Endothelial cell of umbilical vein (primary cell): ENCODE measurements at regions not wholly inside any gene's neighbourhood (a gene's known extent, or its start where the extent isn't known, plus 50 kb on each side); places are given as distances from the start of the nearest gene placed in this dataset.

Experiments
- BruUV-seq: library from RNA; stranded (reverse); fragments of 400-500 nt; replicated peaks from 2 replicates; lab custom pipeline; 2021; lab: Mats Ljungman, UMichigan
- CTCF ChIA-PET: fragments of 300-600, 350-600 bp; sonication (Branson Sonifier 250); formaldehyde crosslinking; loops from one replicate; lab custom pipeline; 2021; ENCODE audit warnings: antibody characterized with exemption, inconsistent platforms; lab: Charles Lee
- POLR2A ChIA-PET: fragments of 300-600, 350-600 bp; sonication (Branson Sonifier 250); formaldehyde crosslinking; loops from one replicate; lab custom pipeline; 2021; ENCODE audit warnings: antibody characterized with exemption, inconsistent platforms; lab: Charles Lee
- DNase-seq: peaks from one replicate; pipeline ENCODE4 v3.0.0-alpha.2; 2011; ENCODE audit warnings: low read depth, low spot score
- FAIRE-seq: peaks from 2 replicates; lab custom pipeline; 2011; peaks lifted over from hg19 to GRCh38; lab: Jason Lieb, UNC
- H2AFZ ChIP-seq: 2 replicates; pipeline ENCODE4 v1.6.0; 2012; ENCODE audit warnings: low read depth, low read length, control low read depth, inconsistent platforms
- H3K27ac ChIP-seq: 2 replicates; pipeline ENCODE4 v1.5.1; 2011; ENCODE audit warnings: low read depth, mild to moderate bottlenecking, control low read depth, low read length, moderate library complexity; ENCODE audit not compliant: insufficient read depth
- H3K27me3 ChIP-seq, 2 experiments: 2 replicates each; pipeline versions ENCODE4 v1.6.0 to v1.6.1; 2011; ENCODE audit warnings: low read length in 2 of 2, mixed read lengths in 1 of 2; ENCODE audit not compliant: control insufficient read depth in 2 of 2, insufficient read depth in 2 of 2
- H3K36me3 ChIP-seq, 2 experiments: 2 replicates in 1 of 2; 3 replicates in 1 of 2; pipeline ENCODE4 v1.5.1; 2011; ENCODE audit warnings: low read length in 2 of 2, mild to moderate bottlenecking in 1 of 2, moderate library complexity in 1 of 2; ENCODE audit not compliant: control insufficient read depth in 2 of 2, insufficient read depth in 2 of 2; ENCODE audit errors: extremely low read depth in 1 of 2
- H3K4me1 ChIP-seq: 3 replicates; pipeline ENCODE4 v1.5.1; 2011; ENCODE audit warnings: mild to moderate bottlenecking, low read length; ENCODE audit not compliant: control insufficient read depth, insufficient read depth; ENCODE audit errors: extremely low read depth
- H3K4me2 ChIP-seq: 2 replicates; pipeline ENCODE4 v1.6.1; 2011; ENCODE audit warnings: low read length, control low read depth, mixed read lengths; ENCODE audit not compliant: insufficient read depth
- H3K4me3 ChIP-seq, 3 experiments: fragments of 200-600 bp in 1 of 3; sonication (generic), shearing (Covaris generic) in 1 of 3; replicated peaks in 1 of 3; 2 replicates each; pipeline ENCODE4 v1.5.1; 2011 to 2016; ENCODE audit warnings: control low read depth in 3 of 3, low read length in 3 of 3, mild to moderate bottlenecking in 2 of 3, inconsistent platforms in 1 of 3, low read depth in 1 of 3, moderate library complexity in 1 of 3; ENCODE audit not compliant: insufficient read depth in 1 of 3
- H3K79me2 ChIP-seq: 2 replicates; pipeline ENCODE4 v1.6.0; 2012; ENCODE audit warnings: low read length, inconsistent platforms; ENCODE audit not compliant: control insufficient read depth, insufficient read depth
- H3K9ac ChIP-seq: replicated peaks from 2 replicates; pipeline ENCODE3; 2011; ENCODE audit warnings: low read length, control low read depth; ENCODE audit not compliant: insufficient read depth; ENCODE audit errors: extremely low read depth
- H3K9me1 ChIP-seq: replicated peaks from 3 replicates; pipeline ENCODE4 v1.6.0; 2011; ENCODE audit warnings: mild to moderate bottlenecking, low read length; ENCODE audit not compliant: control insufficient read depth, insufficient read depth; ENCODE audit errors: extremely low read depth
- H3K9me3 ChIP-seq: replicated peaks from 2 replicates; pipeline ENCODE4 v1.5.1; 2012; ENCODE audit warnings: low read length, inconsistent platforms; ENCODE audit not compliant: control insufficient read depth, insufficient read depth
- H4K20me1 ChIP-seq: replicated peaks from 2 replicates; pipeline ENCODE3; 2011; ENCODE audit warnings: mild to moderate bottlenecking, low read length; ENCODE audit not compliant: control insufficient read depth, insufficient read depth; ENCODE audit errors: extremely low read depth
- EZH2 ChIP-seq: IDR thresholded peaks from 2 replicates; pipeline ENCODE4 v1.6.1; 2012; ENCODE audit warnings: borderline replicate concordance, low read depth, mild to moderate bottlenecking, moderate library complexity, low read length, inconsistent platforms; ENCODE audit not compliant: severe bottlenecking
- FOS ChIP-seq: IDR thresholded peaks from 2 replicates; pipeline ENCODE4 v1.6.1; 2011; ENCODE audit warnings: mild to moderate bottlenecking, low read length, moderate library complexity, borderline replicate concordance; ENCODE audit not compliant: insufficient read depth
- GATA2 ChIP-seq: IDR thresholded peaks from 2 replicates; pipeline ENCODE4 v1.7.0; 2011; ENCODE audit warnings: low read depth, mild to moderate bottlenecking, moderate library complexity, mixed read lengths, low read length; ENCODE audit not compliant: insufficient read length, insufficient read depth
- JUN ChIP-seq: IDR thresholded peaks from 2 replicates; pipeline ENCODE4 v1.6.1; 2011; ENCODE audit warnings: borderline replicate concordance, low read depth; ENCODE audit not compliant: insufficient read length, insufficient read depth
- MYC ChIP-seq: IDR thresholded peaks from one replicate; pipeline ENCODE4 v1.6.1; 2011; ENCODE audit warnings: mild to moderate bottlenecking, low read depth, low read length
- POLR2A ChIP-seq: IDR thresholded peaks from 2 replicates; pipeline ENCODE4 v1.6.1; 2012; ENCODE audit warnings: low read depth, mild to moderate bottlenecking, control low read depth, low read length
- POLR2AphosphoS5 ChIP-seq: IDR thresholded peaks from 2 replicates; pipeline ENCODE4 v1.6.1; 2012; ENCODE audit warnings: low read depth, mild to moderate bottlenecking, control low read depth, low read length, moderate library complexity; ENCODE audit not compliant: insufficient read depth
- dilution Hi-C: fragments of 300-500 bp; cut with MboI; formaldehyde crosslinking; loops from one replicate; pipeline ENCODE4 v1.15.0; 2019; ENCODE audit warnings: low sequenced_read_pairs; ENCODE audit not compliant: extremely low pct_ligation_motif_present
- intact Hi-C: fragments of 100-400 bp; cut with micrococcal nuclease; formaldehyde crosslinking; loops from one replicate; pipeline ENCODE4 v1.10.0; 2022
- TF ChIP-seq, protein P1 (sequence below), 2 donors: IDR thresholded peaks; 1 replicate in 1 of 2; 2 replicates in 1 of 2; pipeline ENCODE4 v1.5.1; 2011; ENCODE audit warnings: low read length in 2 of 2, mild to moderate bottlenecking in 2 of 2, moderate library complexity in 2 of 2, control low read depth in 1 of 2, inconsistent platforms in 1 of 2, low read depth in 1 of 2; ENCODE audit not compliant: insufficient read depth in 1 of 2; ENCODE audit errors: extremely low read depth in 1 of 2
- TF ChIP-seq, protein P2 (sequence below): IDR thresholded peaks from 2 replicates; pipeline ENCODE4 v1.6.1; 2011; ENCODE audit not compliant: insufficient read depth, insufficient read length

DNA sequence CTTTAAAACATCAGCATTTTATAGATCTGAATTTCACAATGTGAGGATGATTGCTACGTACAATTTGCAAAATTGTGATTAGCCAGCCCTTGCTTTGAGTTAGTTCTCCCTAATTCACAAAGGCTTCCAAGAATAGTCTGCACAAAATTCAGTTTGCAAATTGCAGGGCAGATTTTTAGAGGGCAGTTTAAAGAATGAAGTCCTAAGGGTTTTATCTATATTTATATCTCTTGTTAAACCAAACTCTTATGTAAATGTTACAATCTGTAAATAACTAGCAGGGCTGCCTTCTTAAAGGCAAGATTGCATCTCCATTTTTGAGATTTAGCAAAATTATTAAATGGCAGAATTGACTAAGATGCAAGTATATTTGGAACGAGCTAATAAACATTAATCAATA lies 52.8 kb upstream of the ZNF536 start:
- Histone ChIP-seq H3K9me1 (no peaks in the 10 kb centered on the region), H3K4me1 (no peaks in the 10 kb centered on the region), H4K20me1 (no peaks in the 10 kb centered on the region), H3K9ac (no peak overlapping the region), H3K79me2 (no peaks in the 10 kb centered on the region), H3K27ac (no peak overlapping the region), H2AFZ (no peak overlapping the region), H3K4me3 (no peak overlapping the region), H3K36me3 (no peaks in the 10 kb centered on the region), H3K9me3 (no peaks in the 10 kb centered on the region), H3K4me2 (no peak overlapping the region), H3K27me3 (no peaks in the 10 kb centered on the region)
- intact Hi-C loops: no loop called here
- no TSS peak for BruUV-seq
- TF ChIP-seq FOS (no peak), EZH2 (no peak), MYC (no peak), GATA2 (no peak), POLR2AphosphoS5 (no peak), POLR2A (no peak), JUN (no peak)
- TF ChIP-seq, protein P1, sequence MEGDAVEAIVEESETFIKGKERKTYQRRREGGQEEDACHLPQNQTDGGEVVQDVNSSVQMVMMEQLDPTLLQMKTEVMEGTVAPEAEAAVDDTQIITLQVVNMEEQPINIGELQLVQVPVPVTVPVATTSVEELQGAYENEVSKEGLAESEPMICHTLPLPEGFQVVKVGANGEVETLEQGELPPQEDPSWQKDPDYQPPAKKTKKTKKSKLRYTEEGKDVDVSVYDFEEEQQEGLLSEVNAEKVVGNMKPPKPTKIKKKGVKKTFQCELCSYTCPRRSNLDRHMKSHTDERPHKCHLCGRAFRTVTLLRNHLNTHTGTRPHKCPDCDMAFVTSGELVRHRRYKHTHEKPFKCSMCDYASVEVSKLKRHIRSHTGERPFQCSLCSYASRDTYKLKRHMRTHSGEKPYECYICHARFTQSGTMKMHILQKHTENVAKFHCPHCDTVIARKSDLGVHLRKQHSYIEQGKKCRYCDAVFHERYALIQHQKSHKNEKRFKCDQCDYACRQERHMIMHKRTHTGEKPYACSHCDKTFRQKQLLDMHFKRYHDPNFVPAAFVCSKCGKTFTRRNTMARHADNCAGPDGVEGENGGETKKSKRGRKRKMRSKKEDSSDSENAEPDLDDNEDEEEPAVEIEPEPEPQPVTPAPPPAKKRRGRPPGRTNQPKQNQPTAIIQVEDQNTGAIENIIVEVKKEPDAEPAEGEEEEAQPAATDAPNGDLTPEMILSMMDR (IDR thresholded peaks at IDR 0.05; ENCODE audit: extremely low read depth in 1 of 2, insufficient read depth in 1 of 2, low read depth in 1 of 2, low read length in 2 of 2): no peak
- TF ChIP-seq, protein P2, sequence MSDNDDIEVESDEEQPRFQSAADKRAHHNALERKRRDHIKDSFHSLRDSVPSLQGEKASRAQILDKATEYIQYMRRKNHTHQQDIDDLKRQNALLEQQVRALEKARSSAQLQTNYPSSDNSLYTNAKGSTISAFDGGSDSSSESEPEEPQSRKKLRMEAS: no peak
- DNase-seq: no peak
- dilution Hi-C loops: no loop called here
- CTCF ChIA-PET: no interaction called here
- no peak for FAIRE-seq
- POLR2A ChIA-PET: no interaction called here
